ENCODE measurements at regions not wholly inside any gene's neighbourhood (a gene's known extent, or its start where the extent isn't known, plus 50 kb on each side); places are given as distances from the start of the nearest gene placed in this dataset.

DNA sequence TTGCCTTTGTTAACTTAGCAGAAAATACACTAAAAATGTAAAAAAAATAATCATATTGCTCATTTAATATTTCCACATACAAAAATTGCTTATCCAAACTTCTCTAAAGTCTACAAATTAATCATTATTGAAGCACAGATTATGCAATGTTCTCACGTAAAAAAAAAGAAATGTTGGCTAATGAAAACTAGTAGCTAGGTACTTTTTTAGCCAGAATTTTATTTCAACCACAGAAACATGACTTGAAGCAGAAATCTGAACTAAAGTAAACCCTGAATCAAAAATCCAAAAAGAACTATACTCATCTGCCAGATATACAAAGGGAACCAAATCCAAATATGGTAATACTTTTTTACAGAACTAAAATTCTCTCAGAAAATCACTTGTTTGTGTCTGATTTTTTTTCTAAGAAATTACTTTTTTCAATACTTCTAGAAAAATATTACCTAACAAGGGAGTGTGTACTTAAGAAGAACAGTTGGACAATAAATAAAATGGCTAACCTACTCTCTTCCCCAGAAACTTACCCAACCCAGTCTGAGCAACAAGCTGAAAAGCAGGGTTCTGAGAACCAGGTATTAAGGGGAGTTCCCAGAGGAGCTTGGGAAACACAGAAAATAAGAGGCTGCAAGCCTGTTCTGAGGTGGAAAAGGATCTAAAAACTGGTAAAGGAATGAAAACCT is 78.4 kb upstream of the RAP1B start:
- TF ChIP-seq CTCF (optimal IDR thresholded peaks at IDR 0.05 in 1 of 3, IDR thresholded peaks at IDR 0.05 in 1 of 3, conservative IDR thresholded peaks at IDR 0.05 in 1 of 3; ENCODE audit: extremely low read depth in 1 of 3, insufficient read depth in 2 of 3, low read length in 3 of 3) (no peak), EZH2 (IDR thresholded peaks at IDR 0.05; ENCODE audit: low read length) (no peak)

Data from keratinocyte (primary cell).